ENCODE measurements at regions not wholly inside any gene's neighbourhood (a gene's known extent, or its start where the extent isn't known, plus 50 kb on each side); places are given as distances from the start of the nearest gene placed in this dataset.

GRCh38 chr12:91454179-91454578 lies 271.6 kb upstream of the DCN start:
- no peak for TF ChIP-seq CTCF (IDR thresholded peaks at IDR 0.05)
- no peak for TF ChIP-seq POLR2AphosphoS5 (IDR thresholded peaks at IDR 0.05)
- TF ChIP-seq POLR2A (IDR thresholded peaks at IDR 0.05): no peak
